Peyer's patch (tissue), 4 donors: ENCODE measurements at regions not wholly inside any gene's neighbourhood (a gene's known extent, or its start where the extent isn't known, plus 50 kb on each side); places are given as distances from the start of the nearest gene placed in this dataset.
"Not testable (repeated sequence)": the region's sequence is repeated elsewhere in the genome, so short reads cannot be mapped to it uniquely, and the experiment has no call there.

ENCODE experiments used
- POLR2A ChIP-seq, 2 donors: fragments of 450-650 bp; IDR thresholded peaks; one replicate each; pipeline ENCODE4 v1.5.1; 2017; ENCODE audit warnings: antibody characterized with exemption in 2 of 2, mild to moderate bottlenecking in 2 of 2, moderate library complexity in 2 of 2
- TF ChIP-seq, protein P1 (sequence below), 6 experiments: fragments of 450-650 bp in 4 of 6; fragments of 200-600 bp in 2 of 6; sonication (generic) in 1 of 6; IDR thresholded peaks; one replicate each; pipeline ENCODE4 v1.5.1; 2017 to 2019; ENCODE audit warnings: antibody characterized with exemption in 6 of 6, mild to moderate bottlenecking in 3 of 6, moderate library complexity in 1 of 6

DNA sequence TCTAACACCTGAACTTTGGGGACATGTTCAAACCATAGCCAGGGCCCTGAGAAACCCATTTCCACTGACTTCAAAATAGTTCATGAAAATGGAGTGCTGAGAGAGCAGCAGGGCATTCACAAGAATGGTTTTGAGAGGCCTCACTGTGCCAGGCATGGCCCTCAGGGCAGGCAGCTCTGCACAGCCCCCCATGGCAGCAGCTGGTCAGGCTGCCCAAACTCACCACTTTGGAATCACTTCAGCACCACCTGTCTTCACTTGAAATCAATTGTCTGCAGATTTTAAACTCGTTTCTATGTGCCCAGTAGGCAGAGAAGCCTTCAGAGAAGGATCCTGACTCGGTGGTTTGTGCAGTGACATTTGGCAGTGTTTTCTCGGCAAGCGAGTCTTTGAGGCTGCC is 73.8 kb upstream of the SAMD11 start:
- TF ChIP-seq, protein P1, sequence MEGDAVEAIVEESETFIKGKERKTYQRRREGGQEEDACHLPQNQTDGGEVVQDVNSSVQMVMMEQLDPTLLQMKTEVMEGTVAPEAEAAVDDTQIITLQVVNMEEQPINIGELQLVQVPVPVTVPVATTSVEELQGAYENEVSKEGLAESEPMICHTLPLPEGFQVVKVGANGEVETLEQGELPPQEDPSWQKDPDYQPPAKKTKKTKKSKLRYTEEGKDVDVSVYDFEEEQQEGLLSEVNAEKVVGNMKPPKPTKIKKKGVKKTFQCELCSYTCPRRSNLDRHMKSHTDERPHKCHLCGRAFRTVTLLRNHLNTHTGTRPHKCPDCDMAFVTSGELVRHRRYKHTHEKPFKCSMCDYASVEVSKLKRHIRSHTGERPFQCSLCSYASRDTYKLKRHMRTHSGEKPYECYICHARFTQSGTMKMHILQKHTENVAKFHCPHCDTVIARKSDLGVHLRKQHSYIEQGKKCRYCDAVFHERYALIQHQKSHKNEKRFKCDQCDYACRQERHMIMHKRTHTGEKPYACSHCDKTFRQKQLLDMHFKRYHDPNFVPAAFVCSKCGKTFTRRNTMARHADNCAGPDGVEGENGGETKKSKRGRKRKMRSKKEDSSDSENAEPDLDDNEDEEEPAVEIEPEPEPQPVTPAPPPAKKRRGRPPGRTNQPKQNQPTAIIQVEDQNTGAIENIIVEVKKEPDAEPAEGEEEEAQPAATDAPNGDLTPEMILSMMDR (IDR thresholded peaks at IDR 0.05) = not testable (repeated sequence)
- not testable (repeated sequence) for TF ChIP-seq POLR2A (IDR thresholded peaks at IDR 0.05)
